ENCODE measurements at regions not wholly inside any gene's neighbourhood (a gene's known extent, or its start where the extent isn't known, plus 50 kb on each side); places are given as distances from the start of the nearest gene placed in this dataset.

DNA sequence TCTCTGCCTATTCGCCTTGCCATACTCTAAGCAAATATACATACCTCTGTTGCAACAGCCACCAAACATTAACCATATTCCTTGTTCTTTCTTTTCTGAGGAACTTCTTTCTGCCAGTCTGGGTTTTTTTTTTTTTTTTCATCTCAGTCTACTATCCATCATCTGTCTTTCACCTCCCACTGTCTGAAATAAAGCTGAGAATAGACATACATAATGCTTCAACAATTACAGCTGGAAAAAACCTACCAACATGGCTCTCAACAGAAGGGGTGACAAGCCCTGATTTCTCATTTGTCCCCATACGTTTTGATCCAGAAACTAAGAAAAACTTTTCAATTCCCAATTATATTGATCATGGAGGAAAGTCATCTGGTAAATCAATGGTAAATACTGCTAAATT lies 728.8 kb upstream of the POU3F3 start:
- no peak for TF ChIP-seq POLR2A (IDR thresholded peaks at IDR 0.05; ENCODE audit: low read length)
- TF ChIP-seq GATA1 (IDR thresholded peaks at IDR 0.05; ENCODE audit: low read depth, low read length): no peak
- DNase-seq: no peak

DNA sequence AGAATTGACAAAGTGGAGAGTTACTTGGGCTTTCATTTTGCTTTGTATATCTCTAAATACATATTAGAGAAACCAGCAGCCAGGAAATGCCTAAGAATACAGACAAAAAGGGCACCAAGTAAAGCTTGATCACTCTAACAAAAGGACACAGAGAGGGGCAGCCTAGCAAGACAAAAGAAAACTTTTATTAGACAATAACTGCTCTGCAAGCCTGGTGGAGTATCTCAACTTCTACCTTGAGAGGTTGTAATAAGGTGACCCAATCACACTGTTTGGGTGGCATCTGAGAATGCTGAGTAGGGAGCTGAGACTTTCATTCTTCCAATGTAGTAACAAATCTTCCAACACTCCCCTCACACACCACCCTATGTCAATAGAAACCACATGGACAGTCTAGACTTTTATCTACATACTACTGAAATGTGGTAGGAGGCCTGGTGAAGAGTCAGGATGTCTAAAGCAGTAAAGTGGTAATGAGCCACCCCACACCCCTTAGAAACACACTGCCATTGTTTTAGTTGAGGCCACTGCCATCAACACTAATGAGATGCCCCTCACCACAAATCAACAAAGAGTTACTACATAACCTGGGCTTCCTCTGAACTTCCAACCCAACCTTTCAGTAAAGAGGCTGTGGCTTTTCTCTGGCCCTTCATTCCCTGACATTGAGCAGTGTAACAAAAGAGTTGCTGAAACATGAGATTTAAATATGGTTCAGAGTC lies 726.7 kb upstream of the POU3F3 start:
- no peak for DNase-seq
- TF ChIP-seq POLR2A (IDR thresholded peaks at IDR 0.05; ENCODE audit: low read length) (no peak), GATA1 (IDR thresholded peaks at IDR 0.05; ENCODE audit: low read depth, low read length) (no peak)

DNA sequence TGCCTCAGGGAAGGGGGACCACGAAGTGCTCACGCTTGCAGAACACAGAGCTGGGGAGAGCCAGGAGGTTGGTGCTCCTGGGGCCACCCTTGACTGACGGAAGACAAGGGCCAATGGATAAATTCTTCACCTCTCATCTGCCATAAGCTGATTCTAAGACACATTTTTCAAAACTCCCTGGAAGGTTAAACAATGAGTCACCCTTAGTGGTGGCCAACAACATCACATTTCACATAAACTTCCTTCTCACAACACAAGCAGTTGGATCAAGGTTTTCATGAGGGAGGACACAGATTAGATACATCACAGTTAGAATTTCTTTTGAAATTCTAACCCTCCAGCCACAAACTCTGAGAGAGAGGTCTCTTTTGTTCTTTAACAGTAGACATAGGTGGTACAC lies 713.6 kb upstream of the POU3F3 start:
- DNase-seq: no peak
- no peak for TF ChIP-seq GATA1 (IDR thresholded peaks at IDR 0.05; ENCODE audit: low read depth, low read length)
- no peak for TF ChIP-seq POLR2A (IDR thresholded peaks at IDR 0.05; ENCODE audit: low read length)

DNA sequence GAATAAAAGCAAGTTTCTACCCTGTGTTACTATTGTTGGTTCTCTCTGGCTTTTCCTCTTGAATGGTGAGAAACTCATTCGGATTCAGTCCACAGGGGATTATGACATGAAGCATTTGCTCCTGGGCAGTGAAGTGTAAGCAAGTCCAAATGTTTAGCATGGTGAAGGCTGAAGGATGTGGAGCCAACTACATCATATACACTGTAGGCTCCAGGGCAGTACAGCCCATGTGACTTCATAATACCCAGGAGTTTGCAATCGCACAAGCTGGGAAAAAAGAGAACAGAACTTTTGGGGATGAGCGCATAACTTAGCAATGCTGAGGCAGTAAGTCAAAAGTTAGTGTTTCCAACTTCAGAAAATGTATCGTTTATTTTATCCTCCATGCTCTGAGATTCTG lies 695.7 kb upstream of the POU3F3 start:
- TF ChIP-seq POLR2A (IDR thresholded peaks at IDR 0.05; ENCODE audit: low read length) (no peak), GATA1 (IDR thresholded peaks at IDR 0.05; ENCODE audit: low read depth, low read length) (no peak)

DNA sequence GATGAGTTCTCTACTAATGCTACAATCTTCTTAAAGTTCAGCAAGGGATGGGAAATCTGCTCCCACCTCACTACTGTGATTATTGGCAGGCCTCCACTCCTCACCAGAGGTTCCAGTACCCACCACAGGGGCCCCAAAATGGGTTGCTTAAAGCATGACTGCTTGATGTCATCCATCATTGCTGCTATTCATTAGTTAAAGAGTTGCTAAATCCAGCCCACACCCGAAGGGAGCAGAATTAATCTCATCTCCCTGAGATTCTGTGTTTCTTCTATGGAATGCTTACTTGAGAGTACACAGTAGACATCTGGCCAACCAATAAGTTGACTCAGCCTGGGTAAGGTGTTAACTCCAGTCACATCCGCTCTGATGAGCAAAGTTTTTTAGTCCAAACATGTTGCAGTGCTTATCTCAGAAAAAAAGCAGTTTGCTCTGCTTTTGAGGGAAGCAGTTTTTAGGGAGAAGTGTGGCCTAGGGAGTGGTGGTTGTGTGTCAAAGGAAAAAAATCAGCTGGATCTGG lies 690.2 kb upstream of the POU3F3 start:
- no peak for DNase-seq

More for the DNA sequence above, 695.7 kb upstream of the POU3F3 start:
- no peak for DNase-seq

DNA sequence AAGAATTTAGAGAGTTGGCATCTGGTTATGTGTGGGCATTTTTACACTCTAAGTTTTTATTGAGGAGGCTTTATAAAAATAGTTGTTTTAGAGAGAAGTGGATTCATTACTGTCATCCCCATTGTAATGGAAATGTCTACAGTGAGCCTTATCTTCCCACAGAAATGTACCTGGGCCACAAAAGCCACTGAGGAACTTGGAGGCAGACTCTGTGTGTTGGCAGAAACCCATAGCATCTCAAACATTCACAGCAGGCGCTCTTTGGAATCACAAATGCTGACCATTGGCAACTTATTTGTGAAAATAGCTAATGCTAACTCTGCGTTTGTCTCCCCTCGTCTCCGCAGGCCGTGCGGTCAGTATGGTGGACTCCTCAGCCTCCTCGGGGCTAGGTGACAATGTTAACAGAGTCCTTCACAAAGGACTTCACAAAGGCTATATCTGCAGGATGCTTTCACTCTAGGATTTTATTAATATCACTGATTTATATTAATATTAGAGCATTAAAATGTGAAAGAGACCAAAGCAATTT lies 689.1 kb upstream of the POU3F3 start:
- DNase-seq: no peak
- TF ChIP-seq POLR2A (IDR thresholded peaks at IDR 0.05; ENCODE audit: low read length) (no peak), GATA1 (IDR thresholded peaks at IDR 0.05; ENCODE audit: low read depth, low read length) (no peak)

More for the DNA sequence above, 690.2 kb upstream of the POU3F3 start:
- TF ChIP-seq POLR2A (IDR thresholded peaks at IDR 0.05; ENCODE audit: low read length) (no peak), GATA1 (IDR thresholded peaks at IDR 0.05; ENCODE audit: low read depth, low read length) (no peak)

DNA sequence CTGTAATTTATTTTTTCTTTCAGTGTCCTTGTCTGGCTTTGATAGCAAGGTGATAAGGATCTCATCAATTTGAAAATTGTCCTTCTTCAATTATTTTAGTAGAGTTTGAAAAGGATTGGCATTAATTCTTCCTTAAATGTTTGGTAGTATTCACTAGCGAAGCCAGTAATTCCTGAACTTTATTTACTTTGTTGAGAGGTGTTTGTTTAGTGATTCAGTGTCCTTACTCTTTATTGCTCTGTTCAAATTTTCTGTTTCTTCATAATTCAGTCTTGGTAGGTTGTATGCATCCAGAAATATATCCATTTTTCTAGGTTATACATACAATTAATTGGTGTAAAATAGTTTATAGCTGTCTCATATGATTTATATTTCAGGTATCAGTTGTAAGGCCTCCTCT lies 676.7 kb upstream of the POU3F3 start:
- TF ChIP-seq GATA1 (IDR thresholded peaks at IDR 0.05; ENCODE audit: low read depth, low read length) (no peak), POLR2A (IDR thresholded peaks at IDR 0.05; ENCODE audit: low read length) (no peak)
- DNase-seq: no peak

DNA sequence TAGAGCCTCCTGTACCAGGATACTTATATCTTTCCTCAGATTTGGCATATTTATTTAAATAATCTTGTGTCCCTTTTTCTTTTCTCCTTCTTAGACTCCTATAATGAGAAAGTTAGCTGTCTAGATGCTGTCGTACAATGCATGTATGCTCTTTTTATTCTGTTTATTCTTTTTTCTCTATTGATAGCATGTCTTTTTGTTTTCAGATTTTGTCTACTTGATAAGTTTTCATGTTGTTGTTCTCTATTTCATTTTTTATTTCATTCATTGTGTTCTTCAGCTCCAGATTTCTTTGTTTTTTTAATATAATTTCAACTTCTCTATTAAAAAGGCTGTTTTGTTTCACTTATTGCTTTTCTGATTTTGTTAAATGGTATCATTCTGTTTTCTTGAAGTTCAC lies 674.3 kb upstream of the POU3F3 start:
- TF ChIP-seq GATA1 (IDR thresholded peaks at IDR 0.05; ENCODE audit: low read depth, low read length) (no peak), POLR2A (IDR thresholded peaks at IDR 0.05; ENCODE audit: low read length) (no peak)
- no peak for DNase-seq

DNA sequence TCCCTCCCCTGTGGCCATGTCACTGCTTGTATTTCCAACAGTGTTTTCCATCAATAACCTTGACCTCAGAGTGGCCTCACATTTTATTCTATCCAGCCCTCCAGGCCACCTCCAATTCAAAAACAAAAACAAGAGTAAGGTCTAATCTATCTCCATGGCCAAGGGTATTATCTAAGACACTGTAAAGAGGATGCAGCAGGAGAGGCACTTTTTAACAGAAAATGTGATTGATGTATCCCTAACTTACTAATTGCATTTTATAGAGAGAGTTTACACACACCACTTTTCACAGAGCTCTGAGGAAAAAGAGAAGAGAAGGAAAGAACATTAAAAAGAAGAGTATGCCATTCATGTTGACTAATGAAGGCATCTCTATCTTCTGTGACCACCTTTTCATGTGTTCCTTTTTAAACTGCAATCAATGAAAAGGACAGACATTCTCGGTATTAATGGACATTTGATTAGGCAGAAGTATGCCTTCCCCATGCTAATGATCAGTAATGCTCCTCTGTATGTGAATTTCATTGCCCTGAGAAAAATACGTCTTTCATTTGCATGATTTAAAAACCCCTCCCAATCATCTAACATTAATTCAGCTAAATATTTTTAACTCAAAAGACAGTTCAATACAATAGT lies 653.3 kb upstream of the POU3F3 start:
- TF ChIP-seq GATA1 (IDR thresholded peaks at IDR 0.05; ENCODE audit: low read depth, low read length) (no peak), POLR2A (IDR thresholded peaks at IDR 0.05; ENCODE audit: low read length) (no peak)
- no peak for DNase-seq

DNA sequence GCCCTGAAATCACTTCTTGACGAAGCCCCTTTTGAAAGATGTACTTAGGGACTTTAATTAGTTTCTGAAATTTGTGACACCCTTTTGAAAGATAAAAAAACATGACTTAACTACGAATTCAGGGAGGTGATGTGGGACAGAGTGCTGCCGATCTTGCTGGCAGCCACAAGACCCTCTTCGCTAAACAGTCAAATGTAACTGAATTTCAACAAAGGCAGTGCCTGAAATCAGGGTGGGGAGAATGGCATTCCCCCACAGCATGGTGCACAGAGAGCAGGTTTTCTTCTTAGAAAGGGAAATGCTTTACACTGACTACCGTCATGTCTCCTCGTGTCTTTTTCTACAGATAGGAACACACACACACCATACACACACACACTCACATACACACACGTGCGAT lies 640.2 kb upstream of the POU3F3 start:
- TF ChIP-seq POLR2A (IDR thresholded peaks at IDR 0.05; ENCODE audit: low read length) (no peak), GATA1 (IDR thresholded peaks at IDR 0.05; ENCODE audit: low read depth, low read length) (no peak)
- no peak for DNase-seq

DNA sequence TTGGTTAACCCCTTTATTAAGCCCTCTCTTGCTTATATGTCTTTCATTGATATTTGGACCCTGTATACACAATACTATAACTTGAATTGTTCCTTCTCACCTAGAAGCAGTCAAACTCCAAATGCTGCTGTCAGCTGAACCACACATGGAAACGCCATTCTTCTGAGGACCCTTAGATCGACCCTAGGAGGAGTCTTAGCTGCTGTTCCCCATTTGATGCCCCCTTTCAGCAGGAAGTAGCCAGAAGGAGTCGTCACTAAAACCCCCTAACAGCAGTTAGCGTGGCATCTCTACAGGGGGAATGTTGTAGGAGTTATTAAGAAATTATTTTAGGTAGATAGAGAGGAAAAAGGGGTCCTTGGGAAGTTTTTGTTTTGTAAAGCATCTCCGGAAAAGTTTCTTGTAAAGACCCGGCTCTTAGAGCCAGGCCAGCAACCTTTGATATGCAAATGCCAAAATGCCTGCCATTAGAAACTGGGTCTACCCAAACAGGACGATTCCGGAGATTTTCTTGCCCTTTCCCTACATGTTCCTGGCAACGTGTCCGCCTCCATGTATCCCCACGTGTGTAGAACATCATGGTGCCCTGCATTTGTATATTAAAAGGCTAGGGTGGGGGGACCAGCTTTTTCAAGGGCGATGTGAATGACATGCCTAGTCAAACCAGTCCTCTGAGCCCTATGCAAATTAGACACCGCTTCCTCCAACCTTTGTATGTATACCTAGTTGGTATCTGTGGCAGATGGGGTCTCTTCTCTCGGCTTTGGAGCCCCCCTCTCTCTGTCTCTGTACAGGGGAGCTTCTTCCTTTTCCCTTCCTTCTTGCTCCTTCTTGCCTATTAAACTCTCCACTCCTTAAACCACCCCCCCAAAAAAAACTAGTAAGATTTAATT lies 638.4 kb upstream of the POU3F3 start:
- TF ChIP-seq POLR2A (IDR thresholded peaks at IDR 0.05; ENCODE audit: low read length) (no peak), GATA1 (IDR thresholded peaks at IDR 0.05; ENCODE audit: low read depth, low read length) (no peak)
- DNase-seq: no peak

DNA sequence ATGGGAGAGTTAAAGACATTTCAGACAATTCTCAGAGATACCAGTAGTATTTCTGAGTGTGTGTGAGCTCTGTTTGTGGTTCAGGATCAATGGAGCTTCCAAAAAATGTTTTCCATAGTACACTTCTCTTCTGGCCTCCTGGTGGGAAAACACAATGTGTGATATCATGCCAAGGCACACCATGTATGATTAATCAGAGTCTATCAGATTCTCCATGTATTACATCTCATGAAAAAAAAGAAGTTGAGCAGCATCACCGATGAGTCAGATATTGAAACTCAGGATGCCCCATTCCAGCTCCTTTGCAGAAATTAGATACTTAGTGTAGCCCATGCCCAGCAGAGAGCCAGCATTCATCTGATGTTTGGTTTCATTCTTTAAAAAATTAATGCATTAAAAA lies 620.3 kb upstream of the POU3F3 start:
- DNase-seq: no peak
- no peak for TF ChIP-seq GATA1 (IDR thresholded peaks at IDR 0.05; ENCODE audit: low read depth, low read length)
- no peak for TF ChIP-seq POLR2A (IDR thresholded peaks at IDR 0.05; ENCODE audit: low read length)

DNA sequence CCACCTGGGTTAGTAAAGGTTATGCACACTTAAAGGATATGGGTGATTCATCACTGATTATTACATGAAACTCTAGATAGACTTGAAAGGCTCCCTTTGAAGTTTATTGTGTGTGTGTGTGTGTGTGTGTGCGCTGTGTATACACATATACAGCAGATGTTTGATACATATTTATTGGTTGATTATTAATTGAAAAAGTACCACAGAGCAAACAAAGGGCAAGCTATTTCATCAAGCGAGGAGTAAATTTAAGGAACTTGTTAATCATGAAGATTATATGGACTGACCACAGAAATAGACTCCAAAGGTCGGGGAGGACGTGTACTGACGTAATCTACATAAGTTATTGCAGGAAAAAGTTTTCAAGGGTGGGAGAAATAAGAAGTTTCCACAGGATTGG lies 617.4 kb upstream of the POU3F3 start:
- DNase-seq: no peak
- TF ChIP-seq GATA1 (IDR thresholded peaks at IDR 0.05; ENCODE audit: low read depth, low read length) (no peak), POLR2A (IDR thresholded peaks at IDR 0.05; ENCODE audit: low read length) (no peak)

DNA sequence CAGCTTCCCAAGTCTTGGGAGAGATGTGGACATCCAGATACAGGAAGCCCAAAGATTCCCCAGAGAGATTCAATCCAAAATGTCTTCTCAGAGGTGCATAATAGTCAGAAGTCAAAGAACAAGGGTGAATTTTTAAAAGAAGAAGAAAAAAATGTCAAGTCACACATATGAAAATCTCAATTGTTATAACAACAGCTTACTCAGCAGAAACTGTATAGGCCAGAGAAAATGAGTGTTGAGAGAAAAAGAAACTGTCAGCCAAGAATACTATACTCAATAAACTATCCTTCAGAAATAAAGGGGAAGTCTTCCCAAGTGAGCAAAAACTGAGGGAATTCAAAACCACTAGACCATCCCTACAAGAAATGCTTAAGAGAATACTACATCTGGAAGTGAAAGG lies 612.9 kb upstream of the POU3F3 start:
- DNase-seq: no peak
- TF ChIP-seq GATA1 (IDR thresholded peaks at IDR 0.05; ENCODE audit: low read depth, low read length) (no peak), POLR2A (IDR thresholded peaks at IDR 0.05; ENCODE audit: low read length) (no peak)
